Smooth muscle cell (in vitro differentiated cells): ENCODE measurements at regions not wholly inside any gene's neighbourhood (a gene's known extent, or its start where the extent isn't known, plus 50 kb on each side); places are given as distances from the start of the nearest gene placed in this dataset.

Experiments
- DNase-seq: peaks from one replicate; lab custom pipeline; 2025; ENCODE audit not compliant: unreplicated experiment; lab: John Stamatoyannopoulos, UW
- H2AFZ ChIP-seq: fragments of 200-600 bp; sonication (generic); 2 replicates; pipeline ENCODE4 v1.6.0; 2016; ENCODE audit warnings: antibody characterized with exemption, low read depth, mild to moderate bottlenecking
- H3F3A ChIP-seq: fragments of 200-600 bp; sonication (generic); 2 replicates; pipeline ENCODE4 v1.6.0; 2017; ENCODE audit warnings: antibody characterized with exemption, low read depth
- H3K27ac ChIP-seq: fragments of 200-600 bp; sonication (generic); 2 replicates; pipeline ENCODE4 v1.5.1; 2016; ENCODE audit warnings: low read depth, mild to moderate bottlenecking
- H3K27me3 ChIP-seq: fragments of 200-600 bp; sonication (generic); 2 replicates; pipeline ENCODE4 v1.6.1; 2016; ENCODE audit warnings: low read depth, mild to moderate bottlenecking
- H3K36me3 ChIP-seq: fragments of 200-600 bp; sonication (generic); 2 replicates; pipeline ENCODE4 v1.5.1; 2016; ENCODE audit warnings: low read depth
- H3K4me1 ChIP-seq: fragments of 200-600 bp; sonication (generic); 2 replicates; pipeline ENCODE4 v1.5.1; 2016; ENCODE audit warnings: low read depth
- H3K4me2 ChIP-seq: fragments of 200-600 bp; sonication (generic); 2 replicates; pipeline ENCODE4 v1.6.0; 2016; ENCODE audit warnings: mild to moderate bottlenecking
- H3K4me3 ChIP-seq: fragments of 200-600 bp; sonication (generic); 2 replicates; pipeline ENCODE4 v1.5.1; 2016; ENCODE audit warnings: mild to moderate bottlenecking
- H3K79me2 ChIP-seq: fragments of 200-600 bp; sonication (generic); 2 replicates; pipeline ENCODE4 v1.6.0; 2016; ENCODE audit warnings: low read depth, mild to moderate bottlenecking
- H3K9ac ChIP-seq: fragments of 200-600 bp; sonication (generic); 2 replicates; pipeline ENCODE4 v1.6.0; 2016; ENCODE audit warnings: low read depth
- H3K9me3 ChIP-seq: fragments of 200-600 bp; sonication (generic); replicated peaks from 2 replicates; pipeline ENCODE4 v1.5.1; 2016; ENCODE audit warnings: low read depth
- H4K20me1 ChIP-seq: fragments of 200-600 bp; sonication (generic); 2 replicates; pipeline ENCODE4 v1.6.0; 2016; ENCODE audit warnings: low read depth
- CTCF ChIP-seq: fragments of 200-600 bp; sonication (generic); IDR thresholded peaks from 2 replicates; pipeline ENCODE4 v1.5.1; 2017; ENCODE audit warnings: borderline replicate concordance, mild to moderate bottlenecking, antibody characterized with exemption; ENCODE audit not compliant: insufficient read depth, poor library complexity, severe bottlenecking
- WGBS: methylation state at CpG from one replicate; pipeline ENCODE4 v1.1.7; 2016; ENCODE audit warnings: low lambda C conversion rate; 5-methylcytosine and 5-hydroxymethylcytosine counted together

DNA sequence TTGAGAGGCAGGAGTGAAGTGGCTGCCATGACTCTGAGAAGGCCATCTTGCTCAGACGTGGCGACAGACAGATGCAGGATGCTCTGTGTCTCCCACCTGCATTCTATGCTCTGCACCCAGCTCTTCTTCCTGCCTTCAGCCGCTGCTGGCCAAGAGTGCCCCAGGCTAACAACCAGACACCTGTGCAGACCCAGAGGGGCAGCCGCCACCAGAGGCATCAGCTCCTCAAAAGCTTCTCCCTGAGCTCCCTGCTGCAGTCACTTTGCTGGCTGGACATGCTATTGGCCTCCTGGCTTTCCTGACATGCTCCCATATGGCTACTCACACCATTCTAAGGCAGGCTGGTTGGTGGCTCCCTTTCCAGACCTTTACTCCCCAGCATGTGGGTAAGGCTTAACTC lies 70.6 kb upstream of the GRB10 start:
- Histone ChIP-seq H3K9me3 (no peaks in the 10 kb centered on the region), H3K9ac (no peak overlapping the region), H3K36me3 (no peaks in the 10 kb centered on the region), H3K4me3 (no peak overlapping the region), H2AFZ (no peak overlapping the region), H4K20me1 (no peaks in the 10 kb centered on the region), H3K27ac (no peak overlapping the region), H3K4me1 (no peaks in the 10 kb centered on the region), H3K27me3 (no peaks in the 10 kb centered on the region), H3K4me2 (no peak overlapping the region), H3F3A (peaks cover 5% of the 10 kb centered on the region), H3K79me2 (no peaks in the 10 kb centered on the region)
- WGBS = 82% methylated on average over 4 of the region's 4 CpGs
- TF ChIP-seq CTCF = no peak
- DNase-seq = no peak

- no peaks in the 10 kb centered on the region for H3K27me3 ChIP-seq
These were observed 70.2 kb upstream of the GRB10 start for GRCh38 chr7:50852901-50853300.

DNA sequence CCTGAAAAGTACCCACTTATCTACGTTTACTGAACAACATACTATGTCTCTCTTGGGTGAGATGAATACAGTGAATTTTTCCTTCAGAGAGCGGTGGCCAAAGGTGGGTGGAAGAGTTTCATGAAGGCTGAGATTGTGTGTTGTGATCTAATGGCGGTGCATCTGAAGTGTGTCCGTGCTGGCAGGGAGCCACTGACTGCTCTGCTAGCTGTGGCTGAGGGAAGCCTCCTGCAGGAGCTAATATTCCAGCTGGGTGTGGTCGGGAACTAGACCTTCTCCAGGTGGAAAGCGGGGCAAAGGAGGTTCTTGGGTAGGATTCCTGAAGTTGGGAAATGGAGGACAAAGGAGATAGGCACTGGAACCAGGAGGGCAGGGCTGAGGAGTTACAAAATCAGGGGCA lies 69.2 kb upstream of the GRB10 start:
- H3K9me3 ChIP-seq = no peaks in the 10 kb centered on the region
- H3K36me3 ChIP-seq = no peaks in the 10 kb centered on the region
- H3K4me3 ChIP-seq = no peak overlapping the region
- no peak overlapping the region for H2AFZ ChIP-seq
- no peaks in the 10 kb centered on the region for H3K27me3 ChIP-seq
- H3F3A ChIP-seq = peaks cover 5% of the 10 kb centered on the region
- H3K4me2 ChIP-seq = peak overlapping the region; percentile 30
- TF ChIP-seq CTCF = no peak
- WGBS = 80% methylated on average over 6 of the region's 6 CpGs
- H3K4me1 ChIP-seq = no peaks in the 10 kb centered on the region
- no peak overlapping the region for H3K9ac ChIP-seq
- H3K79me2 ChIP-seq = no peaks in the 10 kb centered on the region
- H3K27ac ChIP-seq = no peak overlapping the region
- H4K20me1 ChIP-seq = no peaks in the 10 kb centered on the region
- no peak for DNase-seq

More at GRCh38 chr7:50852901-50853300, 70.2 kb upstream of the GRB10 start:
- Histone ChIP-seq H3K9me3 (no peaks in the 10 kb centered on the region), H3K36me3 (no peaks in the 10 kb centered on the region), H3K9ac (no peak overlapping the region), H3K27ac (no peak overlapping the region), H3K4me3 (no peak overlapping the region), H3F3A (peaks cover 5% of the 10 kb centered on the region), H2AFZ (no peak overlapping the region), H3K4me2 (no peak overlapping the region), H4K20me1 (no peaks in the 10 kb centered on the region), H3K4me1 (no peaks in the 10 kb centered on the region), H3K79me2 (no peaks in the 10 kb centered on the region)
- TF ChIP-seq CTCF = no peak
- DNase-seq = no peak

DNA sequence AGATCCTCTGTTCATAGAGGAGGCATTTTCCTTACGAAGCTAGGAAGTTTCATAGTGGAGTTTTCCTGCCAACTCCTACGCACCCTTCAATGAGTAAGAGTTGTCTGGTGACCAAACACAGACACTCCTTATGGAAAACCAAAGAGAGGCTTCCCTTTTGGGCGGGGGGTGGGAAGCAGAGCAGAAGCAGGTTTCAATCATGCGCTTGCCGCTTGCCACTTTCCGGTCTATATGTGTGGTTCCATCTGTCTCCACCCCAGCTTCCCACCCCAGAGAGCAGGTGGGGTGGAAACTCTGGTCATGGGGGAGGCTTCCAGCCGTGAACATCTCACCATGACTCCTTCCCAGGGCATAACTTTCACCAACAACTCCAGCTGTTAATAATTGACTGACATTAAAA lies 68.8 kb upstream of the GRB10 start:
- TF ChIP-seq CTCF = no peak
- Histone ChIP-seq H3K4me3 (no peak overlapping the region), H3F3A (peaks cover 5% of the 10 kb centered on the region), H3K79me2 (no peaks in the 10 kb centered on the region), H3K36me3 (no peaks in the 10 kb centered on the region), H3K27ac (peak overlapping the region; percentile 22), H3K27me3 (no peaks in the 10 kb centered on the region), H4K20me1 (no peaks in the 10 kb centered on the region), H3K9me3 (no peaks in the 10 kb centered on the region), H3K9ac (no peak overlapping the region), H3K4me1 (no peaks in the 10 kb centered on the region), H3K4me2 (peak overlapping the region; percentile 39), H2AFZ (no peak overlapping the region)
- DNase-seq = no peak
- WGBS = 40% methylated on average over 7 of the region's 7 CpGs
